Choroid plexus epithelial cell (primary cell): ENCODE measurements at regions not wholly inside any gene's neighbourhood (a gene's known extent, or its start where the extent isn't known, plus 50 kb on each side); places are given as distances from the start of the nearest gene placed in this dataset.

ENCODE experiments used
- DNase-seq: peaks from one replicate; pipeline ENCODE4 v3.0.0-alpha.2; 2010; ENCODE audit warnings: low read depth
- H3K4me3 ChIP-seq: 2 replicates; pipeline ENCODE4 v1.5.1; 2011; ENCODE audit warnings: low read depth, mild to moderate bottlenecking, control low read depth, low read length, moderate library complexity
- CTCF ChIP-seq: conservative IDR thresholded peaks from 2 replicates; pipeline ENCODE4 v1.5.1; 2011; ENCODE audit warnings: low read depth, mild to moderate bottlenecking, control low read depth, inconsistent platforms, low read length, moderate library complexity

GRCh38 chr1:113007706-113008364, 51.8 kb upstream of the SLC16A1 start:
- no peak for DNase-seq
- H3K4me3 ChIP-seq, result no peak overlapping the region
- no peak for TF ChIP-seq CTCF

GRCh38 chr1:113008365-113008714, 52.3 kb upstream of the SLC16A1 start:
- no peak overlapping the region for H3K4me3 ChIP-seq
- DNase-seq, result no peak
- TF ChIP-seq CTCF, result no peak

- no peak for DNase-seq
- no peak overlapping the region for H3K4me3 ChIP-seq
- TF ChIP-seq CTCF, result no peak
Observed at GRCh38 chr1:113012149-113012548, 56.2 kb upstream of the SLC16A1 start.

- H3K4me3 ChIP-seq, result no peak overlapping the region
- no peak for DNase-seq
- TF ChIP-seq CTCF, result no peak
Observed at GRCh38 chr1:113013823-113014222, 57.8 kb upstream of the SLC16A1 start.

DNA sequence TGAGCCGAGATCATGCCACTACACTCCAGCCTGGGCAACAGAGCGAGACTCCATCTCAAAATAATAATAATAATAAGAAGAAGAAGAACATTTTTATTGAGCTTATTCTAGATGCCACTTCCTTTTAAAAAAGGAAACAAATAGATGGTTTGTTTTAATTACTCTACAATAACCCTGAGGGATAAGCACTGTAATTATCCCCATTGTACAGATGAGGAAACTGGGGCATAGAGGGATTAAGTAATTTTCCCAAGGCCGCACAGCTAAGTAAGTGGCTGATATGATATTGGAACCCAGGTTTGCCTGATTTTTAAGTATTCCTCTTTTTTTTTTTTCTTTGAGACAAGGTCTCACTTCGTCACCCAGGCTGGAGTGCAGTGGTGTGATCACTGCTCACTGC, 58.5 kb upstream of the LRIG2 start:
- DNase-seq, result no peak
- no peak for TF ChIP-seq CTCF
- no peak overlapping the region for H3K4me3 ChIP-seq

DNA sequence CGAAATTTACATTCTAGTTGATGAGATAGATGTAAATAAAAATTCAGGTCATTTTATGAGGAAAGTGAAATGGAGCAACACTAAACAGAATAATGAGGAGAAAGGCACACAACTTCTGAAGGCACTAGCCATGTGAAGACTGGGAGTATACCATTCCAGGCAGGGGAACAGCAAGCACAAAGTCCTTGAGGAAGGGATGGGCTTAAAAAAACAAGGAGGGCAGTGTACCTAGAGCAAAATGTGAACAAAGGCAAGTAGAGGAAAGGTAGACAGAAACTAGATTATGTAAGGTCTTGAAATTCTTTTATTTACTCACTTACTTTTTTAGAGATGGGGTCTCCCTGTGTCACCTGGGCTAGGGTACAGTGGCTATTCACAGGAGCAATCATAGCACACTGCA, 54.1 kb upstream of the LRIG2 start:
- no peak for TF ChIP-seq CTCF
- DNase-seq, result no peak
- H3K4me3 ChIP-seq, result no peak overlapping the region

- TF ChIP-seq CTCF, result peak; percentile 30
- peak; percentile 71 for DNase-seq
- H3K4me3 ChIP-seq, result no peak overlapping the region
Observed at GRCh38 chr1:113021430-113022085, 51.4 kb upstream of the LRIG2 start.
